ENCODE measurements at regions not wholly inside any gene's neighbourhood (a gene's known extent, or its start where the extent isn't known, plus 50 kb on each side); places are given as distances from the start of the nearest gene placed in this dataset.

DNA sequence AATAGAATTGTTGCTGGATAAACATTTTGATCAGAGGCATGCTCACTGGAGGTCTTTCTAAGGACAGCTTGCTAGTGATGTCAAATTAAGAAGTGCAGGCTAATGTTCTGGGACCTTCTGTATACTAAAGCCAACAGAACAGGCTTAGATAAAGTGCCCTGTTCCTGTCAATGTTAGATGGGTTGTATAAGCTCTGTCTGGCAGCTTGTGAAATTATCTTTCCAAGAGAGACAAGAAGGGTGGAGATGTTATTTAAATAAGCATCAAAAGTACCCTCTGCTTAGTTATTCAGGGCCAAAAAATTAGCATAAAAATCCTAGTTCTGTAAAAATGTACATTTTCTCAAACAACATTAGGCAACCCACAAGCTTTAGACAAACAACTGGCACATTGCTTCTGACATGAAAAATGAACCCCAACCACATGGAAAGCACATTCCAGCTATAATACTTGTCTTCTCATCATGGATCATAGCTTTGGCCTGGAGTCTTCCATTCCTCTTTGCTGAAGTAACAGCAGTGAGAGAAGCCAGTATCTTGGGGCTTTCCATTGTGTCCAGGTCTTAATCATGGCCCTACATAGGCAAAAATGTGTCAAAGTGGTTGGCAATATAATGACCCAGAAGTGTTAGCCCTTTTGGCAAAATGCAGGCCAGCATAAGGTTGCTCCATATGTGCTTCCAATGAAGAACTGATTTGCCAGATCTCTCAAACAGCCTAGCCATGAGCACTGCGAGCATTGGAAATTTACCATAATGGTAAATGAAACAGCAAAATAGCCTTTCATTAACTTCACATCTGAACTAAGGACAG lies 478.1 kb upstream of the ZNF804A start:
- TF ChIP-seq, protein P1, sequence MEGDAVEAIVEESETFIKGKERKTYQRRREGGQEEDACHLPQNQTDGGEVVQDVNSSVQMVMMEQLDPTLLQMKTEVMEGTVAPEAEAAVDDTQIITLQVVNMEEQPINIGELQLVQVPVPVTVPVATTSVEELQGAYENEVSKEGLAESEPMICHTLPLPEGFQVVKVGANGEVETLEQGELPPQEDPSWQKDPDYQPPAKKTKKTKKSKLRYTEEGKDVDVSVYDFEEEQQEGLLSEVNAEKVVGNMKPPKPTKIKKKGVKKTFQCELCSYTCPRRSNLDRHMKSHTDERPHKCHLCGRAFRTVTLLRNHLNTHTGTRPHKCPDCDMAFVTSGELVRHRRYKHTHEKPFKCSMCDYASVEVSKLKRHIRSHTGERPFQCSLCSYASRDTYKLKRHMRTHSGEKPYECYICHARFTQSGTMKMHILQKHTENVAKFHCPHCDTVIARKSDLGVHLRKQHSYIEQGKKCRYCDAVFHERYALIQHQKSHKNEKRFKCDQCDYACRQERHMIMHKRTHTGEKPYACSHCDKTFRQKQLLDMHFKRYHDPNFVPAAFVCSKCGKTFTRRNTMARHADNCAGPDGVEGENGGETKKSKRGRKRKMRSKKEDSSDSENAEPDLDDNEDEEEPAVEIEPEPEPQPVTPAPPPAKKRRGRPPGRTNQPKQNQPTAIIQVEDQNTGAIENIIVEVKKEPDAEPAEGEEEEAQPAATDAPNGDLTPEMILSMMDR (conservative IDR thresholded peaks at IDR 0.05) = no peak
- H3K27ac ChIP-seq = no peak overlapping the region

DNA sequence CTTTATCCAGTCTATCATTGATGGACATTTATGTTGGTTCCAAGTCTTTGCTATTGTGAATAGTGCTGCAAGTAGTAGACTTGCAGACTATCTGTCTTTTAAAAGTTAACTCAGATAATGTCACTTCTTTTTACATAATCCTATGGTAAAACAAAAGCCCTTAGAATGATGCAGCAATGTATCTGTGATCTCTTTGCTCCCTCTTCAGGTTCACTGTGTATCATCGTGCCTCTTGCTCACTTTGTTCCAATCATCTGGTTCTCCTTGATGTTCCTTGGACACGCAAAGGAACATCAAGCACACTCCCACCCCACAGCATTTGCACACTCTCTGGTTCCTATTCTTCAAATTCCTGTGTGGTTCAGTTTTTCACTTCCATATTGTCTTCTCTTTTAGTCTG lies 472.5 kb upstream of the ZNF804A start:
- TF ChIP-seq, protein P1 (conservative IDR thresholded peaks at IDR 0.05) = 0 out of 2 replicates have a peak, but pooled peaks have one; percentile 12
- H3K27ac ChIP-seq = no peak overlapping the region

DNA sequence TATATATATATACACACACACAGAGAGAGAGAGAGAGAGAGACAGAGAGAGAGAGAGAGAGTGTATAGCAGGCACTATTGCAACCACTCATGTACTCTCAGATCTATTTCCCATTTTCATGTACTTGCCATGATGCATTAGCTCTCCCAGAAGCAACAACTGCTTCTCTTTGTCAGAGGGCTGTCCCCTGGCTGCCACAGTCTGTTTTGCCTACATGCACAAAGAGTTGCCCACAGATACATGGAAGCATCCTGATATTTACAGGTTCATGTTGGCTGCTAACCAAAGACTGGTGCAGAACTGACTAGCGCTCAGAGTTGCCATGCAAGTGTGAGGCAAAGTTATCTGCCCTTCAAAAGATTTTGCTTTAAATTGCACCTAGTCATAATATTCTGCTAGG lies 469.3 kb upstream of the ZNF804A start:
- no peak overlapping the region for H3K27ac ChIP-seq
- TF ChIP-seq, protein P1 (conservative IDR thresholded peaks at IDR 0.05) = no peak

DNA sequence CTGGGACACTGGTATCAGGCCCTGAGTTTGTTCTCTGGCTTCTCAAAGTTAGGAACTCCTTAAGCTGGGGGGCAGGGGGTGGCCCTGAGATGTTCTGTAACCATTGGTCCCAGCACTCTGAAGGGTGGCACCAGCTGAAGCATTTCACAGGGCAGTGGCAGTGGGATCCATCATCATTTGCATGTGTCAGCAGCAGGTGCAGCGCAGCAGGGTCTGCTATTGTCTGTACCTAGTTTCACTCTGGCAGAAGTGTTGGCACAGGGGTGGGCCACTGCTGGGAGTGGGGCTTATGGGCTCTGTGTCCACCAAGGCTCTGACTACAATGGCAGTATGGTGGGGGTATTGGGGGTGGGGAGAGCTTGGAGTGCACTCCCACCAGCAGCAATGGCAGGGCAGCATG lies 460.4 kb upstream of the ZNF804A start:
- H3K27ac ChIP-seq = no peak overlapping the region

DNA sequence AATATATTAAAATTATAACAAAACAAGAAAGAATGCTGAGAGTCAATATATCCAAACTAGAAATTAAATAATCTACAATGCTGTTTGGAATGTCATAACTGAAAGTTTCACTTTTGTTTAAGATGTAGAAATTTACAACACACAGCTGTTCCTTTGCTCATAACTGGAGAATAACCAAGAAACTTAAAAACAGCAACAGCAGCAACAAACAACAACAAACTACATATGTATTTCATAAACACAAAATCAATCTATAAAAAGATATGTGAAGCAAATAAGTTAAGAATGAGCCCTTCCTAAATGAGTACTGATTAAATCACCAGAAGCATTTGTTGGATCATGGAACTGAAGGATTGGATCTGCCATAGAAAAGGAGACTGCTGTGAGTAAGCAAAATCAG lies 456.5 kb upstream of the ZNF804A start:
- TF ChIP-seq, protein P1 (conservative IDR thresholded peaks at IDR 0.05) = no peak

More for the DNA sequence above, 460.4 kb upstream of the ZNF804A start:
- TF ChIP-seq, protein P1 (conservative IDR thresholded peaks at IDR 0.05) = no peak

DNA sequence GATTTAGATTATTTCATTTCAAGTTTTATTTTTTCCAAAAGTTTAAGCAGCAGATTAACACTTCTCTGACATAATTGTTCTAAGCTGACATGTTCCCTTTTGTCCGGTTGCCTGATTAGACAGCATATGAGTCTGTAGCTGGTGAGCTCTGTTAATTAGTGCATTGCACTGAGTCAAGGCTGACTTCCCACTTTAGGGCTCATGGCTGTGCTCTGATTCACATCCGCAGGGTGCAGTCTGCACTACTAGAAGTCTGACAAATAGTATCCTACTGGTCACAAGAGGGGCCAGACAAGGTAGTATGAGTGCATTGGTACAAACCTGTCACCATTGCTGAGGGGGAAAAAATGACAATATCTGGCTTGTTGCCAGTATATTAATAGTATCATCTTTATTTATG lies 443.9 kb upstream of the ZNF804A start:
- TF ChIP-seq, protein P1 (conservative IDR thresholded peaks at IDR 0.05) = no peak
- H3K27ac ChIP-seq = no peak overlapping the region

More for the DNA sequence above, 456.5 kb upstream of the ZNF804A start:
- no peak overlapping the region for H3K27ac ChIP-seq

DNA sequence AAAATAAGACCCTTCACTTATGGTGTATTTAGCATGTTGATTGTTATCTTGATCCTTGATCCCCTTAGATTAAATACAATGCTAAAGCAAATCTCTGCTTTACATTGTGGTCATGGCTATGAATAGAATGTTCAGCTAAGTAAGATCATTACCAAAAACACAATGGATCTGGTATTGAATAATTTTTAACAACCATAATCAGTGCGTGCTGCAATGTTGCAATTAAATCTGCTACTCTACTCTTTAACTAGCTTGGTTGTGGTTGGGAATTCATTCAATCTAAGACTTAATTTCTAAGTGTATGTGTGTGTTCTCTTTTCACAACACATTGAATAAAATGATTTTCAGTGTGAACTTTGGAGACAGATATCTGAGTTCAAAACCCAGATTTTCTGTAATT lies 442.5 kb upstream of the ZNF804A start:
- TF ChIP-seq, protein P1 (conservative IDR thresholded peaks at IDR 0.05) = no peak
- H3K27ac ChIP-seq = no peak overlapping the region
